ENCODE measurements at regions not wholly inside any gene's neighbourhood (a gene's known extent, or its start where the extent isn't known, plus 50 kb on each side); places are given as distances from the start of the nearest gene placed in this dataset.

- CTCF ChIA-PET (ENCODE audit: low intra/inter-chr PET ratio, low total read pairs) = no interaction called here
- WGBS (ENCODE audit: low lambda C conversion rate) = 24% methylated on average over 5 of the region's 5 CpGs
Measured at GRCh38 chr5:158162026-158162425, 303.1 kb upstream of the CLINT1 start.

More at GRCh38 chr5:158162026-158162425, 303.1 kb upstream of the CLINT1 start:
- intact Hi-C loops (cut with micrococcal nuclease; ENCODE audit: unreplicated experiment) = no loop called here
- BruUV-seq (replicated peaks) = no TSS peak
- Histone ChIP-seq H3K9me3 (ENCODE audit: low read length) (no peaks in the 10 kb centered on the region), H3K27me3 (ENCODE audit: control insufficient read depth in 1 of 2, insufficient read depth in 2 of 2, low read length in 2 of 2) (peaks cover 0 to 7% of the 10 kb centered on the region in 2 experiments; a peak in 2 of 5 replicates), H3K4me2 (ENCODE audit: low read depth, low read length) (no peak overlapping the region), H4K20me1 (ENCODE audit: insufficient read depth, low read length) (no peaks in the 10 kb centered on the region), H3K79me2 (ENCODE audit: insufficient read depth, low read length) (no peaks in the 10 kb centered on the region), H3K4me3 (replicated peaks in 1 of 3; ENCODE audit: insufficient read depth in 1 of 3, low read depth in 2 of 3, low read length in 3 of 3) (no peak overlapping the region), H3K4me1 (ENCODE audit: insufficient read depth, low read length) (no peaks in the 10 kb centered on the region), H3K36me3 (replicated peaks in 1 of 2; ENCODE audit: control insufficient read depth in 1 of 2, insufficient read depth in 2 of 2, low read length in 2 of 2) (no peaks in the 10 kb centered on the region), H3K27ac (ENCODE audit: extremely low read length, insufficient read depth, low read length) (no peak overlapping the region), H2AFZ (ENCODE audit: low read length) (no peak overlapping the region), H3K9ac (ENCODE audit: insufficient read depth, low read depth, low read length) (no peak overlapping the region)
- no peak for DNase-seq (ENCODE audit: low spot score)
- no peak for TF ChIP-seq ZNF639 (CRISPR knock-in tag; conservative IDR thresholded peaks at IDR 0.05)
- no peak for TF ChIP-seq TFAP4 (IDR thresholded peaks at IDR 0.05; ENCODE audit: borderline replicate concordance, low read depth)
- no peak for TF ChIP-seq NFIC (IDR thresholded peaks at IDR 0.05; ENCODE audit: low read length)
- no peak for TF ChIP-seq NCOA5 (CRISPR knock-in tag; IDR thresholded peaks at IDR 0.05)
- no peak for TF ChIP-seq NFRKB (IDR thresholded peaks at IDR 0.05)
- TF ChIP-seq ZNF619 (CRISPR knock-in tag; IDR thresholded peaks at IDR 0.05) = no peak
- TF ChIP-seq DBP (CRISPR knock-in tag; IDR thresholded peaks at IDR 0.05; ENCODE audit: not compliant biosample characterization) = no peak
- no peak for TF ChIP-seq HNF4A (CRISPR knock-in tag; IDR thresholded peaks at IDR 0.05)
- no peak for TF ChIP-seq JARID2 (CRISPR knock-in tag; IDR thresholded peaks at IDR 0.05; ENCODE audit: insufficient replicate concordance)
- TF ChIP-seq SP5 (CRISPR knock-in tag; IDR thresholded peaks at IDR 0.05; ENCODE audit: borderline replicate concordance, low read depth) = no peak
- no peak for TF ChIP-seq ZSCAN12 (CRISPR knock-in tag; IDR thresholded peaks at IDR 0.05)
- TF ChIP-seq HBP1 (CRISPR knock-in tag; IDR thresholded peaks at IDR 0.05; ENCODE audit: low read depth) = no peak
- no peak for TF ChIP-seq ZBTB26 (CRISPR knock-in tag; IDR thresholded peaks at IDR 0.05; ENCODE audit: borderline replicate concordance)
- in situ Hi-C loops (cut with HindIII; ENCODE audit: extremely low pct_ligation_motif_present, low pct_unique_long_range_greater_than_20kb) = no loop called here
- no peak for FAIRE-seq
- ATAC-seq = no peak
- POLR2A ChIA-PET = no interaction called here
